ENCODE measurements at regions not wholly inside any gene's neighbourhood (a gene's known extent, or its start where the extent isn't known, plus 50 kb on each side); places are given as distances from the start of the nearest gene placed in this dataset.
A peak's percentile ranks its signal among the peaks of the same experiment; 100 is the strongest.

DNA sequence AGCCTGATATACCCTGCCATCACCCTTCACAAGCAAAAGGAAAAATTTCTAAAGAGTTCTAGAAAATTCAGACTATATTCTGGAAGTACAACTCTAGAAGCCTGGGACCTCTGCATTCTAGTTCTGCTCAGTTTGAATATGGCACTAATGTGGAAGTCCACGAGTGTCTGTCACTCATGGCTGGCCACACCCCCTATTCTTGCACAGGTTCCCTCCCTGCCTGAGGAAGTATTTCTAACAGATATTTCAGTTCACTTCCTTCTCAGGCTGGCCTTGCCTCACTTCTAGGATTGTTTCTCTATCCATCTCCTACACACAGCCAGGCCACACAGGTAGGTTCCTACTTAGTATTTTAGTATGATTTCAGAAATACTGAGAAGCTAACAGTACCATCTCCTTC lies 67.4 kb downstream of the PHLDA1 start:
- TF ChIP-seq, protein P1, sequence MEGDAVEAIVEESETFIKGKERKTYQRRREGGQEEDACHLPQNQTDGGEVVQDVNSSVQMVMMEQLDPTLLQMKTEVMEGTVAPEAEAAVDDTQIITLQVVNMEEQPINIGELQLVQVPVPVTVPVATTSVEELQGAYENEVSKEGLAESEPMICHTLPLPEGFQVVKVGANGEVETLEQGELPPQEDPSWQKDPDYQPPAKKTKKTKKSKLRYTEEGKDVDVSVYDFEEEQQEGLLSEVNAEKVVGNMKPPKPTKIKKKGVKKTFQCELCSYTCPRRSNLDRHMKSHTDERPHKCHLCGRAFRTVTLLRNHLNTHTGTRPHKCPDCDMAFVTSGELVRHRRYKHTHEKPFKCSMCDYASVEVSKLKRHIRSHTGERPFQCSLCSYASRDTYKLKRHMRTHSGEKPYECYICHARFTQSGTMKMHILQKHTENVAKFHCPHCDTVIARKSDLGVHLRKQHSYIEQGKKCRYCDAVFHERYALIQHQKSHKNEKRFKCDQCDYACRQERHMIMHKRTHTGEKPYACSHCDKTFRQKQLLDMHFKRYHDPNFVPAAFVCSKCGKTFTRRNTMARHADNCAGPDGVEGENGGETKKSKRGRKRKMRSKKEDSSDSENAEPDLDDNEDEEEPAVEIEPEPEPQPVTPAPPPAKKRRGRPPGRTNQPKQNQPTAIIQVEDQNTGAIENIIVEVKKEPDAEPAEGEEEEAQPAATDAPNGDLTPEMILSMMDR (IDR thresholded peaks at IDR 0.05) = no peak
- intact Hi-C loops (cut with DNase I) = no loop called here
- H3K36me3 ChIP-seq = no peaks in the 10 kb centered on the region
- peak overlapping the region in 1 of 2 donors; percentile 40 for H3K27ac ChIP-seq
- ATAC-seq (peak; percentile 82), DNase-seq (peak in 2 of 4 donors; percentile 79 to 82)
- H3K27me3 ChIP-seq = no peaks in the 10 kb centered on the region
- peaks cover 7 to 21% of the 10 kb centered on the region in 2 donors for H3K4me1 ChIP-seq
- H3K4me3 ChIP-seq = no peak overlapping the region
- H3K9me3 ChIP-seq = no peaks in the 10 kb centered on the region

DNA sequence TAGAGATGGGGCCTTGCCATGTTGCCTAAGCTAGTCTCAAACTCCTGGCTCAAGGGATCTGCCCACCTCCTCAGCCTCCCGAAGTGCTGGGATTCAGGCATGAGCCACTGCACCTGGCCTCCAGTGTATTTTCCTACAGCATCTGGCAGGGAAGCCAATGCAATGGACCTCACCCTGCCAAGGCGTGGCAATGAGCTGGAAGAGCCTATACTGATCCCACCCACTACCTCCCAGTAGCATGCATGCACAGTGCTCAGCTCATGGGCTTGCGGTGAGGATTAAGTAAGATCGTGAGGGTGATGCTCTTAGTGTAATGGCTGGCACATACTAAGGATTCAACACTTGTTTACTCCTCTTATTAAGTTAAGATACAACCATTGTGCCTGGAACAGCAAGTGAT lies 69.7 kb downstream of the PHLDA1 start:
- intact Hi-C loops (cut with DNase I) = no loop called here

DNA sequence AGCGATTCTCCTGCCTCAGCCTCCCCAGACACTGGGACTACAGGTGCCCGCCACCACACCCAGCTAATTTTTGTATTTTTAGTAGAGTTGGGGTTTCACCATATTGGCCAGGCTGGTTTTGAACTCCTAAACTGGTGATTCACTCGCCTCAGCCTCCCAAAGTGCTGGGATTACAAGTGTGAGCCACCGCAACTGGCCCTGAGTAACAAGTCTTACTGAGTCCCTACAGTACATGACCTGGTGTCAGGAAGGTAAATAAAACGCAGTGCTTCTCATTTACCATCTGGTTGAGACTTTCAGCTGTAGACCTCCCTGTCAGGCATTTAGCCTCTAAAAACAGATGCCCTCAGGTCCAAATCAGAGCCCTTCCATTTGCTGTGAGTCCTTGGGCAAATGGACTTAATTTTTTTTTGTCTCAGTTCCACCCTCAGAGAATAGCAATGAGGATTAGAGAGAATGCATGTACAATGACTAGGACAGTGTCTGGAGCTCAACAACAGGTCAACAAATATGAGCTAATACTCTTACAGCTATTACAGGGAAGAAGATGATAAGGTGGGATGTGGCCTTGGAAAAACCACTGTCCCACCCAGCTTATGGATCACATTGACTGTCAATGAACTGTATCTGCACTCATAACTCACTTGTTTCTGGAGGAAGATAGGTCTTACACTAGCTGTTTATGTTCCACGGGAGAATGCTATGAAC lies 70.5 kb downstream of the PHLDA1 start:
- Histone ChIP-seq H3K9me3 (no peaks in the 10 kb centered on the region), H3K27me3 (no peaks in the 10 kb centered on the region), H3K27ac (no peak overlapping the region), H3K4me1 (peaks cover 9 to 22% of the 10 kb centered on the region in 2 donors), H3K36me3 (no peaks in the 10 kb centered on the region), H3K4me3 (no peak overlapping the region)
- intact Hi-C loops (cut with DNase I) = no loop called here
- ATAC-seq = no peak
- no peak for DNase-seq
- TF ChIP-seq, protein P1 (IDR thresholded peaks at IDR 0.05) = no peak

More for the DNA sequence above, 69.7 kb downstream of the PHLDA1 start:
- Histone ChIP-seq H3K4me1 (peaks cover 9 to 22% of the 10 kb centered on the region in 2 donors), H3K36me3 (no peaks in the 10 kb centered on the region), H3K27me3 (no peaks in the 10 kb centered on the region), H3K9me3 (no peaks in the 10 kb centered on the region), H3K27ac (no peak overlapping the region), H3K4me3 (no peak overlapping the region)
- TF ChIP-seq, protein P1 (IDR thresholded peaks at IDR 0.05) = no peak
- DNase-seq = no peak
- no peak for ATAC-seq

DNA sequence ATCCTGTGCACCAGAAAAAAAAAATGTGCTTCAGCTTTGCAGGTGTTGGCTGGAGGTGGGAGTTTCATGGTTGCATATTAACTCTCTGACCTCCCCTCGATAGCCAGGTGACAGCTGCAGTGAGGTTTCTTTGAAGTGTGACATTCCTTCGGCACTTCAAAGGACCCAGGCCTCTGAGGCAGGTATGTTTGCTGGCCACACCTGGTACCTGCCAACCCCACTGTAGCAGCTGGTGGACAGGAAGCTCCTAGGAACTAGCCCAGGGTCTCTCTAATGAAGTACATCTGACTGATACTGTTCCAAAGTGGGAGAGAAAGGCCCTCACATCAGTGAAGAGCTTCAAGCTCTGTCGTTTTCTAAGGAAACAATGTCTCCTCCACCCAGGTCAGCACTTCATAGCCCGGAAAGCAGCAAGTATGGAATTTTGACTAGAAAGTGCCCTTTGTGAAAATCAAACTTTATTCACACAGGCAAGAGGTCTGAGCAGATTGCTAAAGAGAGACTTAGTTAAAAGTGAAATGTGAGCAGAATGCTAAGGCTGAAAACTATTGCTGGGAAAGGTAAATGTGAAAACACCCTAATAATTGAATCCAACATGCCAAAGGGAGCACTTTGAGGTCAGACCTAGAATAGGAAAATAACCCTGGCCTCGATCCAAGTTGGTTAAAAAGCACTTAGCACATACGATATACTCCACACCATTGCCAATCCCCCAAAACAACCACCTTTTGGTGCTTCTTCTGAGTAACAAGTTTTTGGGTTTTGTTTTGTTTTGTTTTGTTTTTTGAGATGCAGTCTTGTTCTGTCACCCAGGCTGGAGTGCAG lies 71.3 kb downstream of the PHLDA1 start:
- Histone ChIP-seq H3K9me3 (no peaks in the 10 kb centered on the region), H3K27ac (no peak overlapping the region), H3K4me3 (no peak overlapping the region), H3K4me1 (peaks cover 9 to 22% of the 10 kb centered on the region in 2 donors), H3K27me3 (no peaks in the 10 kb centered on the region), H3K36me3 (no peaks in the 10 kb centered on the region)
- DNase-seq (peak in 2 of 4 donors; percentile 44 to 52), ATAC-seq (peak; percentile 83)
- intact Hi-C loops (cut with DNase I) = no loop called here
- TF ChIP-seq, protein P1 (IDR thresholded peaks at IDR 0.05) = no peak

DNA sequence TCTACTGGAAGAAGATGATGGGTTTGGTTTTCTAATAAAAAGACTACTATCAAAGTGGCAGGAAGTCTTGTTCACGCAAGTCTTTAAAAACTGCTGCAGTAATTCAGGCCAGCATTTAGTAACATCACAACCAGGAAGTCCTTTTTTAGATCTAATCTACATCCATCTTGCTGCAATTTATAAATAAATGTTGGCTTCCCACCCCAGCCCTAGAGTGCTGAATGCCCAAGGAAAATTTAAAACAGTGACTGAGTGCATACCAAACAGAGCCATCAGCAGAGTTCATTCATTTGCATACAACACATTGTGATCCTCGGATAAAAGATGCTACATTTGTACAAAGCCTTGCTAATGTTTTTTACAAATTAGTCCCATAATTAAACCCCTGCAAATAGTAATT lies 72.1 kb downstream of the PHLDA1 start:
- Histone ChIP-seq H3K4me3 (no peak overlapping the region), H3K4me1 (peaks cover 9 to 20% of the 10 kb centered on the region in 2 donors), H3K27ac (no peak overlapping the region), H3K9me3 (no peaks in the 10 kb centered on the region), H3K27me3 (no peaks in the 10 kb centered on the region), H3K36me3 (no peaks in the 10 kb centered on the region)
- TF ChIP-seq, protein P1 (IDR thresholded peaks at IDR 0.05) = no peak
- intact Hi-C loops (cut with DNase I) = no loop called here
- ATAC-seq (no peak), DNase-seq (no peak)

Measured in left lung (tissue), 4 donors.